OCI-LY7 (cell line): ENCODE measurements at regions not wholly inside any gene's neighbourhood (a gene's known extent, or its start where the extent isn't known, plus 50 kb on each side); places are given as distances from the start of the nearest gene placed in this dataset.

Experiments used
- CTCF ChIP-seq: fragments of 200-600 bp; sonication (generic); conservative IDR thresholded peaks from 2 replicates; pipeline ENCODE4 v1.5.1; 2014; ENCODE audit warnings: mild to moderate bottlenecking, antibody characterized with exemption, low read length, moderate library complexity, mixed read lengths
- EZH2phosphoT487 ChIP-seq: fragments of 200-600 bp; sonication (generic); IDR thresholded peaks from 2 replicates; pipeline ENCODE4 v1.6.1; 2018; ENCODE audit warnings: low read depth, borderline replicate concordance, mild to moderate bottlenecking, mixed run types, antibody characterized with exemption, low read length, moderate library complexity, mixed read lengths

- TF ChIP-seq CTCF: no peak
- TF ChIP-seq EZH2phosphoT487: no peak
These were observed 242.2 kb downstream of the SMARCA2 start for GRCh38 chr9:2257248-2257929.
